ENCODE measurements at regions not wholly inside any gene's neighbourhood (a gene's known extent, or its start where the extent isn't known, plus 50 kb on each side); places are given as distances from the start of the nearest gene placed in this dataset.

GRCh38 chr16:62135446-62135845, 99.2 kb upstream of the CDH8 start:
- TF ChIP-seq TCF7L2 (IDR thresholded peaks at IDR 0.05; ENCODE audit: low read depth, low read length) (no peak), POLR2AphosphoS5 (IDR thresholded peaks at IDR 0.05; ENCODE audit: low read depth, low read length) (no peak), SIN3A (IDR thresholded peaks at IDR 0.05; ENCODE audit: borderline replicate concordance, insufficient read depth, low read depth, low read length) (no peak)
- TF ChIP-seq, protein P1, sequence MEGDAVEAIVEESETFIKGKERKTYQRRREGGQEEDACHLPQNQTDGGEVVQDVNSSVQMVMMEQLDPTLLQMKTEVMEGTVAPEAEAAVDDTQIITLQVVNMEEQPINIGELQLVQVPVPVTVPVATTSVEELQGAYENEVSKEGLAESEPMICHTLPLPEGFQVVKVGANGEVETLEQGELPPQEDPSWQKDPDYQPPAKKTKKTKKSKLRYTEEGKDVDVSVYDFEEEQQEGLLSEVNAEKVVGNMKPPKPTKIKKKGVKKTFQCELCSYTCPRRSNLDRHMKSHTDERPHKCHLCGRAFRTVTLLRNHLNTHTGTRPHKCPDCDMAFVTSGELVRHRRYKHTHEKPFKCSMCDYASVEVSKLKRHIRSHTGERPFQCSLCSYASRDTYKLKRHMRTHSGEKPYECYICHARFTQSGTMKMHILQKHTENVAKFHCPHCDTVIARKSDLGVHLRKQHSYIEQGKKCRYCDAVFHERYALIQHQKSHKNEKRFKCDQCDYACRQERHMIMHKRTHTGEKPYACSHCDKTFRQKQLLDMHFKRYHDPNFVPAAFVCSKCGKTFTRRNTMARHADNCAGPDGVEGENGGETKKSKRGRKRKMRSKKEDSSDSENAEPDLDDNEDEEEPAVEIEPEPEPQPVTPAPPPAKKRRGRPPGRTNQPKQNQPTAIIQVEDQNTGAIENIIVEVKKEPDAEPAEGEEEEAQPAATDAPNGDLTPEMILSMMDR (IDR thresholded peaks at IDR 0.05), result no peak
